Colonic mucosa (tissue), 4 donors: ENCODE measurements at regions not wholly inside any gene's neighbourhood (a gene's known extent, or its start where the extent isn't known, plus 50 kb on each side); places are given as distances from the start of the nearest gene placed in this dataset.

ENCODE experiments used
- DNase-seq: peaks from one replicate; pipeline ENCODE4 v3.0.0-alpha.2; 2020
- H3K27ac ChIP-seq: fragments of 200-600 bp; one replicate; pipeline ENCODE4 v1.8.0; 2021
- H3K27me3 ChIP-seq: fragments of 200-600 bp; one replicate; pipeline ENCODE4 v1.8.0; 2021
- H3K36me3 ChIP-seq: fragments of 200-600 bp; one replicate; pipeline ENCODE4 v1.8.0; 2021
- H3K4me1 ChIP-seq: fragments of 200-600 bp; one replicate; pipeline ENCODE4 v1.8.0; 2021; ENCODE audit warnings: mild to moderate bottlenecking
- H3K4me3 ChIP-seq: fragments of 200-600 bp; one replicate; pipeline ENCODE4 v1.8.0; 2021
- H3K9ac ChIP-seq, 2 donors: one replicate each; pipeline ENCODE4 v1.7.0; 2013; ENCODE audit warnings: control low read depth in 2 of 2, low read depth in 2 of 2, low read length in 2 of 2
- H3K9me3 ChIP-seq: fragments of 200-600 bp; one replicate; pipeline ENCODE4 v1.8.0; 2021
- CTCF ChIP-seq: fragments of 200-600 bp; IDR thresholded peaks from one replicate; pipeline ENCODE4 v1.8.0; 2022; ENCODE audit warnings: antibody characterized with exemption, mild to moderate bottlenecking
- intact Hi-C: fragments of 100-400 bp; cut with DNase I; formaldehyde crosslinking; loops from one replicate; pipeline ENCODE4 v1.14.1; 2022
- donor health status: healthy.
- donor health status: DM: no; HTN: no; CAD: no.
- donor health status: DM: no; HTN: no; CAD: no.

DNA sequence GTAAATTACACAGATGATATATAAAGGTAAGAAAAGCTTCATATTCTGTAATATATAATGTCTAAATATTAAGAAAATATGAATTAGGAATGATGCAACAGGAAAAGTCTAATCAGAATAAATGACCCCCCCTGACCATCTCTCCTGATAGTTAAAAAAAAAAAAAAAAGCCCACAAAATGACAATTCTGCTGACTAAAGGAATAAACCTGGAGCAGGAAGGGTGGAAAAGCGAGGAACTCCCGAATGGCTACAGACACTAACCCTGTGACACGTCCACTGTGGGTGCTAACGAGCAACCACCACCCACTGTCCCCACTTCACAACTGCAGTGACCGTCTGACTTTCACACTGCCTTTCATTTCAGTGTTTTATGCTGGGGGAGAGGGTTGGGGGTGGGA, 67.6 kb upstream of the FOXQ1 start:
- no peak overlapping the region for H3K27ac ChIP-seq
- TF ChIP-seq CTCF = no peak
- H3K27me3 ChIP-seq = no peaks in the 10 kb centered on the region
- no peaks in the 10 kb centered on the region for H3K4me1 ChIP-seq
- H3K4me3 ChIP-seq = no peak overlapping the region
- no peak for DNase-seq
- no peaks in the 10 kb centered on the region for H3K9me3 ChIP-seq
- intact Hi-C loops = no loop called here
- no peaks in the 10 kb centered on the region for H3K36me3 ChIP-seq
- no peak overlapping the region for H3K9ac ChIP-seq

DNA sequence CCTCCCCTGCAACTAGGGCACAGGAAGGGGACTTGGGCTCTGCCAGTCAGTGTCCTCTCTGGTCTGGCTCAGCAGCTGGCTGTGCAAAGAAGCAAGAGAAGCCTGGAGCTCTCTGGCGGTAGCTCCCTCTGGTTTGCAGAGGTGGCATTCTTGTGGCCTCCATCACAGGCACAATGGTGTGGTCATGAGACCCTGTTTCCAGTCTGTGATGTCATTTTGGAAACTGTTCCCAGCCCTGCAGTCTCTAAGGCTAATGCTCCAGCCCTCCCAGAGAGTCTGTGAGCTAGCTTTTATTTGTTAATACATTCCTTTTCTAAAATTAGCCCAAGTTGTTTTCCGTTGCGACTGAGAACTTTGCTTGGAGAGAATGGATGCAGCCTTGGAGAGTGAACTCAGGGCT, 69.5 kb upstream of the FOXQ1 start:
- Histone ChIP-seq H3K9me3 (no peaks in the 10 kb centered on the region), H3K27ac (no peak overlapping the region), H3K4me1 (no peaks in the 10 kb centered on the region), H3K36me3 (no peaks in the 10 kb centered on the region), H3K4me3 (no peak overlapping the region), H3K27me3 (no peaks in the 10 kb centered on the region), H3K9ac (no peak overlapping the region)
- no peak for DNase-seq
- intact Hi-C loops = no loop called here
- TF ChIP-seq CTCF = no peak

GRCh38 chr6:1242021-1242420, 69.9 kb upstream of the FOXQ1 start:
- no peaks in the 10 kb centered on the region for H3K4me1 ChIP-seq
- no peaks in the 10 kb centered on the region for H3K9me3 ChIP-seq
- no peak for TF ChIP-seq CTCF
- H3K27ac ChIP-seq = no peak overlapping the region
- no peaks in the 10 kb centered on the region for H3K36me3 ChIP-seq
- intact Hi-C loops = no loop called here
- no peaks in the 10 kb centered on the region for H3K27me3 ChIP-seq
- DNase-seq = no peak
- no peak overlapping the region for H3K4me3 ChIP-seq
- H3K9ac ChIP-seq = no peak overlapping the region

- Histone ChIP-seq H3K36me3 (no peaks in the 10 kb centered on the region), H3K4me1 (no peaks in the 10 kb centered on the region), H3K27me3 (no peaks in the 10 kb centered on the region), H3K4me3 (no peak overlapping the region), H3K27ac (no peak overlapping the region), H3K9me3 (no peaks in the 10 kb centered on the region), H3K9ac (no peak overlapping the region)
- TF ChIP-seq CTCF = no peak
- DNase-seq = no peak
- intact Hi-C loops = no loop called here
Observed at GRCh38 chr6:1240766-1241318, 71.1 kb upstream of the FOXQ1 start.

- Histone ChIP-seq H3K4me1 (no peaks in the 10 kb centered on the region), H3K9ac (no peak overlapping the region), H3K4me3 (no peak overlapping the region), H3K27ac (no peak overlapping the region), H3K9me3 (no peaks in the 10 kb centered on the region), H3K27me3 (no peaks in the 10 kb centered on the region), H3K36me3 (no peaks in the 10 kb centered on the region)
- no peak for DNase-seq
- intact Hi-C loops = no loop called here
- TF ChIP-seq CTCF = no peak
Observed at GRCh38 chr6:1239805-1240204, 72.1 kb upstream of the FOXQ1 start.

DNA sequence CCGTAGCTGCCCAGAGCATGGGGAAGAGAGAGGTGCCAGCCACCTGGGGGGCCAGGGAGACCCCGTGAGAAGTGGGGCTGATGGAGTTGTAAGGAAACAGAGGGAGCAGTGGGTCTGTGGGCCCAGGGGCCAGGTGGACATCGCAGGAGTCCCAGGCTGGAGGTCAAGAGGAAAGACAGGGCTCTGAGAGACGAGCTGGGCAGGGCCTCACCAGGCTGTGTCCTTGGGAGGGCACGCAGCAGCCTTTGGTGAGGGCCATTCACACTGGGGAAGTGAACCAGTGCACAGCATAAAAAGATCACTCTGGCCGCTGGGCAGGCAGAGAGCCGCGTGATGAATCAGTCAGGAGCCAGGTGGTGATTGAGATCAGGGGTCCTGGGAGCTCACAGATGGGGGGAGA, 73.9 kb upstream of the FOXQ1 start:
- Histone ChIP-seq H3K4me3 (no peak overlapping the region), H3K4me1 (no peaks in the 10 kb centered on the region), H3K9me3 (no peaks in the 10 kb centered on the region), H3K9ac (no peak overlapping the region), H3K27ac (no peak overlapping the region), H3K36me3 (no peaks in the 10 kb centered on the region), H3K27me3 (no peaks in the 10 kb centered on the region)
- TF ChIP-seq CTCF = no peak
- no peak for DNase-seq
- intact Hi-C loops = no loop called here
